ENCODE measurements at regions not wholly inside any gene's neighbourhood (a gene's known extent, or its start where the extent isn't known, plus 50 kb on each side); places are given as distances from the start of the nearest gene placed in this dataset.

GRCh38 chr4:152269448-152270191, 266.3 kb downstream of the FBXW7 start:
- H3K27me3 ChIP-seq (ENCODE audit: insufficient read depth, low read length) = no peaks in the 10 kb centered on the region
- no peaks in the 10 kb centered on the region for H3K9me3 ChIP-seq (ENCODE audit: low read depth, low read length)
- H3K4me1 ChIP-seq (ENCODE audit: insufficient read depth, low read length) = no peaks in the 10 kb centered on the region
- no peak overlapping the region for H3K4me3 ChIP-seq (ENCODE audit: low read length)

- Histone ChIP-seq H3K9me3 (ENCODE audit: low read depth, low read length) (no peaks in the 10 kb centered on the region), H3K4me1 (ENCODE audit: insufficient read depth, low read length) (no peaks in the 10 kb centered on the region), H3K27me3 (ENCODE audit: insufficient read depth, low read length) (no peaks in the 10 kb centered on the region), H3K4me3 (ENCODE audit: low read length) (no peak overlapping the region)
These were observed 268.1 kb downstream of the FBXW7 start for GRCh38 chr4:152267811-152268210.

- Histone ChIP-seq H3K4me1 (ENCODE audit: insufficient read depth, low read length) (no peaks in the 10 kb centered on the region), H3K4me3 (ENCODE audit: low read length) (no peak overlapping the region), H3K9me3 (ENCODE audit: low read depth, low read length) (no peaks in the 10 kb centered on the region), H3K27me3 (ENCODE audit: insufficient read depth, low read length) (no peaks in the 10 kb centered on the region)
These were observed 268.9 kb downstream of the FBXW7 start for GRCh38 chr4:152266831-152267480.

GRCh38 chr4:152265149-152265621, 270.7 kb downstream of the FBXW7 start:
- H3K27me3 ChIP-seq (ENCODE audit: insufficient read depth, low read length) = no peaks in the 10 kb centered on the region

GRCh38 chr4:152264106-152264505, 271.8 kb downstream of the FBXW7 start:
- H3K4me3 ChIP-seq (ENCODE audit: low read length) = no peak overlapping the region
- H3K27me3 ChIP-seq (ENCODE audit: insufficient read depth, low read length) = no peaks in the 10 kb centered on the region
- H3K9me3 ChIP-seq (ENCODE audit: low read depth, low read length) = no peaks in the 10 kb centered on the region
- peaks cover under 1% of the 10 kb centered on the region for H3K4me1 ChIP-seq (ENCODE audit: insufficient read depth, low read length)

More at GRCh38 chr4:152265149-152265621, 270.7 kb downstream of the FBXW7 start:
- Histone ChIP-seq H3K4me1 (ENCODE audit: insufficient read depth, low read length) (no peaks in the 10 kb centered on the region), H3K9me3 (ENCODE audit: low read depth, low read length) (no peaks in the 10 kb centered on the region), H3K4me3 (ENCODE audit: low read length) (no peak overlapping the region)

- Histone ChIP-seq H3K4me1 (ENCODE audit: insufficient read depth, low read length) (peaks cover 29% of the 10 kb centered on the region), H3K4me3 (ENCODE audit: low read length) (no peak overlapping the region), H3K9me3 (ENCODE audit: low read depth, low read length) (no peaks in the 10 kb centered on the region), H3K27me3 (ENCODE audit: insufficient read depth, low read length) (no peaks in the 10 kb centered on the region)
These were observed 276.0 kb downstream of the FBXW7 start for GRCh38 chr4:152259866-152260265.

DNA sequence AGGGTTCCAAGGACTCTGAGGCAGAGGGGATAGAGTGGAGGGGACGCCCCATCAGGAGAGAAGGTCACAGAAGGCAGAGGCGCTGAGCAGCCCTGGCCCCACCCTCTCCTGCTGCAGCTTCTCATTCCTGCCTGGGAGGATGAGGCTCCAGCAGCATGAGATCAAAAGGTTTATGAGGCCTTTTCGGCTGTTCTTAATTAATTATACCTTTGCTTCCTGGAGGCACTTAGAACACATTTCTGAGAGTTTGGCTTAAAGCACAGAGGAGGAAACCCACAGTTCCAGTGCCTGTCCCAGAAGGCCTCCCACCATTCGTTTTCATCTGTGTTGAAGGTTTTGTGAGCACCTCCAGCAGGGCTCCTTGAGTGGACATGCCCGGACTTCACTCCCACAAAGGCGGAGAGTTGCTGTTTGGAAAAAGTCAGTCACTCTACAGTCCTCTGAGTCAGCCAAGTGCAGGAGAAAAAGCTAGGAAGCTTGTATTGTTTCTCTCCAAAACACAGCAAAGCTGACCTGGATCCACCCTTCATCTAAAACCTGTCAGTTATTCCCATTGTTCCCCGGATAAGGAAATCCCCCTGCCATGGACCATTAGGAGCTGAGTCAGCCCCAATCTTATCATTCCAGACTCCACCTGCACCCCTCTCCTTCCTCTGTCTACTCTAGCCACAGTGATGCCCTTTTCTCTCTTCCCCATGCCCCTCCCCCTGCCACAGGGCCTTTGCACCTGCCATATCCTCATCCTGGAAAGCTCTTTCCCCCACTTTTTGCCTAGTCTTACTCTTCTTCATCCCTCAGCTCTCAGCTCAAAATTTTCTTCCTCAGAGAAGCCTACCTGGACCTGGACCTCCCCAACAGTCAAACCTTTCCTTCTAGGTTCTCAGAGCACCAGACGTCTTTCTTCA, 276.8 kb downstream of the FBXW7 start:
- no peak overlapping the region for H3K4me3 ChIP-seq (ENCODE audit: low read length)
- H3K9me3 ChIP-seq (ENCODE audit: low read depth, low read length) = no peaks in the 10 kb centered on the region
- peaks cover 29% of the 10 kb centered on the region for H3K4me1 ChIP-seq (ENCODE audit: insufficient read depth, low read length)
- no peaks in the 10 kb centered on the region for H3K27me3 ChIP-seq (ENCODE audit: insufficient read depth, low read length)

DNA sequence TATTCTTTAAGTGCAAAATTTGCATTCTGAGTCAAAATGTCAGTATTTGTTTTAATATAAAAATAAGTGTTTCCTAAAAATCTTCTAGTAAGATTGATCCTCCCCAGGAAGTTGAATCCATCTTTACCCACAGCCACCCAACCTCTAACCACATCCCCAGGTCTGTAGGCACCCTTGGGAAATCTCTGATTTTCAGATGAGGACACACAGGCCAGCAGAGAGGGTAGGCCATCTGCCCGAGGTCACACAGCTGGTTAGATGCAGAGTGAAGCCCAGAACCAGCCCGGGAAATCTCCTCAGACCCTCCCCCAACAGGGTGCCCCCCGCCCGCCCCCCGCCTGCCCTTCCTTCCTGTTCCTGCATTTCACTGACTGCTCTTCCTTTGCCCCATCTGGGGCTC, 277.5 kb downstream of the FBXW7 start:
- peaks cover 29% of the 10 kb centered on the region for H3K4me1 ChIP-seq (ENCODE audit: insufficient read depth, low read length)
- H3K9me3 ChIP-seq (ENCODE audit: low read depth, low read length) = no peaks in the 10 kb centered on the region
- no peak overlapping the region for H3K4me3 ChIP-seq (ENCODE audit: low read length)
- no peaks in the 10 kb centered on the region for H3K27me3 ChIP-seq (ENCODE audit: insufficient read depth, low read length)

DNA sequence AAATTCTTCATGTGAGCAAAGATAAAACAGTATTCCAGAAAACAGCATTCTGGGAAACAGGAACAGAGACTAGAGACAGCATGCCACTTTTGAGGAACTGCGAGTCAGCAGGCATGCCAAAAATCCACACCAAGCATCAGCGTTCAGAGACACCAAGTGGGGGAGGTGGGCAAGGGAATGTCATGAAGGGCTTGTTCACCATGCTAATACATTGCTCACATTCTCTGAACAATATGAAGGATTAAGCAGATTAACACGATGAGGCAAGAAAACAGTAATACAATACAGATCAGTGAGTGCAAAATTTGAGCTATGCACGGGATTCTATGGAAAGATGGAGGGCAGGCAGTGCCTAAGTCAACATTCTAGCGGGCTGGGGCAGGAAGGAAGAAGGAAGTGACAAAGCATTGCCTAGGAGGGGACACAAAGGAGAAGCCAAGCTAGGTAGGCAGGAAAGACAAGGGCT, 278.3 kb downstream of the FBXW7 start:
- Histone ChIP-seq H3K4me3 (ENCODE audit: low read length) (no peak overlapping the region), H3K4me1 (ENCODE audit: insufficient read depth, low read length) (peaks cover 29% of the 10 kb centered on the region), H3K27me3 (ENCODE audit: insufficient read depth, low read length) (no peaks in the 10 kb centered on the region), H3K9me3 (ENCODE audit: low read depth, low read length) (no peaks in the 10 kb centered on the region)

DNA sequence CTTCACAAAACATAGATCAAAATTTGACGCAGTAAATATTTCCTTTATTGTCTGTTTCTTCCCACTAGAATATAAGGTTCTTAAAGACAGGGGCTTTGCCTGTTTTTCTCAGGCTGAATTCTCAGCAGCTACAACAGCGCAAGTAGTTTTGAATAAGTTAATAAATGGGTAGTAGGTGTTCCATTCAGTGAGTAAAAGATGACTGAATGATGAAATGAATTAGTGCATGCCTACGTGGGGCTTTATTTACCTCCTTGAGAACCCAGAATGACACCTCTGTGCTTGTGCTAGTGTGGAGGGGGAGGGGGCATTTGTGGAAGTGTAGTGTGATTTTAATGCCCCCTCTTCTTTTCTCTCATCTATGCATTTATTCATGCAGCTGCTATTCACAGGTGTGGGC, 278.9 kb downstream of the FBXW7 start:
- H3K27me3 ChIP-seq (ENCODE audit: insufficient read depth, low read length) = no peaks in the 10 kb centered on the region
- H3K4me3 ChIP-seq (ENCODE audit: low read length) = no peak overlapping the region
- no peaks in the 10 kb centered on the region for H3K9me3 ChIP-seq (ENCODE audit: low read depth, low read length)
- H3K4me1 ChIP-seq (ENCODE audit: insufficient read depth, low read length) = peaks cover 29% of the 10 kb centered on the region

DNA sequence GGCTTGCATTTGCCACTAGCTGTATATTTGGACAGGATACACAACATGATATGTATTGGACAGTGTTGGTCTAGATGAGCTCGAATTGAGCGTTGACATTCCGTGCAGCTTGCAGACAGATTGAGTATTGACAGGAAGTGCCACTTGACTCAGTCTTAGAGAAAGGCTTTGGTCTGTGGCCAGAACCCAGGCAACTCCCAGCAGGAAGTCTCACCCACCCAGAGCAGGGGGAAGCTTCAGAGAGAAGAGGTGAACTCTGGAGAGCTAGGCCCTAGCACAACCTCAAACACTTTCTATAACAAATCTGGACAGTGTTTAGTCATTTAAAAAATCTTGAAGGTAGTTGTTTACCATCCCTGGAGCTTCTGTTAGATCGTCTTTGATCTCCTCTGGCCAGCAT, 280.5 kb downstream of the FBXW7 start:
- Histone ChIP-seq H3K4me3 (ENCODE audit: low read length) (no peak overlapping the region), H3K4me1 (ENCODE audit: insufficient read depth, low read length) (peaks cover 29% of the 10 kb centered on the region), H3K9me3 (ENCODE audit: low read depth, low read length) (no peaks in the 10 kb centered on the region), H3K27me3 (ENCODE audit: insufficient read depth, low read length) (no peaks in the 10 kb centered on the region)

- peaks cover 3% of the 10 kb centered on the region for H3K4me1 ChIP-seq (ENCODE audit: insufficient read depth, low read length)
- no peaks in the 10 kb centered on the region for H3K27me3 ChIP-seq (ENCODE audit: insufficient read depth, low read length)
- no peaks in the 10 kb centered on the region for H3K9me3 ChIP-seq (ENCODE audit: low read depth, low read length)
- H3K4me3 ChIP-seq (ENCODE audit: low read length) = no peak overlapping the region
These were observed 287.5 kb downstream of the FBXW7 start for GRCh38 chr4:152248347-152248746.

DNA sequence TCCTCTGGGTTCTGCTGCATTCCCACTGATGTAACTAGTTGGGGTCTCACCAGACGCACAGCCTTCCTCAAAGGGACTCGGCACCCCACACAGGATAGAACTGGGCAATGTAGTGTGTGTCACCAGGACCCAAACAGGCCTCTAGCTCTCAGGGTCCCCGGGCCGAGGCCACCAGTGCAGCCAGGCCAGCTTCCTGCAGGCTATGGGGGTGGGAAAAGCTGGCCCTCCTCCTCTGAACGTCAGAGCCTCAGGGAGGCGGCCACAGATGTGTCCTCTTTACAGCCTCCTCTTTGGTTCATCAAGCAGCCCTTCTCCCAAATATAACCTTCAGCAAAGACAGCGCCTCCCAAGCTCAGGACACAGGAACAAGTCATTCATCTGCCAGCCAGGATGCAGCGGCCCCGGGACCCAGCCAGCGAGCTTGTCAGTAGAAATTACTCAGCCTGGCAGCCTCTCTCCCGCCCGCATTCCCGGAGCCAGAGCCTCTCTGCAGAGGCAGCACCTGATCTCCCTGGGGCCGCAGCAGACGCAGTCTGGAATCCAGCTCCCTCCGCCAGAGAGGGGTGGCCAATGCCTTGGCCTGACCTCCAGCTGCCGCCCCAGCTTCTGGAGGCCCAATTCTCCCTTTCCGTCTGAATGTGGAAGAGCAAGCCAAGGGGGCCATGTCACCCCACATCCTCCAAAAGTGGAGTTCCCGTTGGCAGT, 288.5 kb downstream of the FBXW7 start:
- Histone ChIP-seq H3K4me1 (ENCODE audit: insufficient read depth, low read length) (peaks cover 3% of the 10 kb centered on the region), H3K4me3 (ENCODE audit: low read length) (no peak overlapping the region), H3K9me3 (ENCODE audit: low read depth, low read length) (no peaks in the 10 kb centered on the region), H3K27me3 (ENCODE audit: insufficient read depth, low read length) (no peaks in the 10 kb centered on the region)

DNA sequence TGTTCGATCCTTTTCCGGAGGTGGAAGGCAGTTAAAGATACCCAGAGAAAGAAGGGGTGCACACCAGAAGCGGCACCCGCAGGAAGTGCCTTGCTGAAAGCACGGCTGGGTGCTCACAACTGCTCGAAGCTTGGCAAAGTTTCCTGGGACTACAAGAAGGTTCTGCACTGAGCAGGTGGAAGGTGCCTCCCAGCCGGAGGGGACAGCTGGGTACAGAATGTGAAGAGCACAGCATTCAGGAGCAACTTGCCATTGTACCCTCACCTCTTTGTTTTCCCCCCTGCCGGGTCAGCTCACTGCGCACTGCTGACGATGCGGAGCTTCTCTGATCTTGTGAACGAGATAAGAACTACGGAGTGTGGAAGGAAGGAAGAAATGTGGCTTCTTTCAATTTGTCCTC, 289.2 kb downstream of the FBXW7 start:
- H3K9me3 ChIP-seq (ENCODE audit: low read depth, low read length) = no peaks in the 10 kb centered on the region
- H3K27me3 ChIP-seq (ENCODE audit: insufficient read depth, low read length) = no peaks in the 10 kb centered on the region
- no peak overlapping the region for H3K4me3 ChIP-seq (ENCODE audit: low read length)
- H3K4me1 ChIP-seq (ENCODE audit: insufficient read depth, low read length) = peaks cover 3% of the 10 kb centered on the region

Measured in mononuclear cell (primary cell).